ENCODE measurements at regions not wholly inside any gene's neighbourhood (a gene's known extent, or its start where the extent isn't known, plus 50 kb on each side); places are given as distances from the start of the nearest gene placed in this dataset.

GRCh38 chr6:43996618-43997344, 130.5 kb downstream of the MRPL14 start:
- no peak for DNase-seq (ENCODE audit: low read depth, low spot score)
- in situ Hi-C loops (cut with HindIII; ENCODE audit: low pct_unique_long_range_greater_than_20kb, low sequenced_read_pairs), result no loop called here

- no peak for DNase-seq (ENCODE audit: low read depth, low spot score)
- in situ Hi-C loops (cut with HindIII; ENCODE audit: low pct_unique_long_range_greater_than_20kb, low sequenced_read_pairs), result no loop called here
These were observed 132.1 kb downstream of the MRPL14 start for GRCh38 chr6:43995137-43995536.

- in situ Hi-C loops (cut with HindIII; ENCODE audit: low pct_unique_long_range_greater_than_20kb, low sequenced_read_pairs), result no loop called here
- DNase-seq (ENCODE audit: low read depth, low spot score), result no peak
These were observed 133.2 kb downstream of the MRPL14 start for GRCh38 chr6:43993881-43994523.

GRCh38 chr6:43992783-43993644, 134.2 kb downstream of the MRPL14 start:
- in situ Hi-C loops (cut with HindIII; ENCODE audit: low pct_unique_long_range_greater_than_20kb, low sequenced_read_pairs), result no loop called here

GRCh38 chr6:43992126-43992663, 135.1 kb downstream of the MRPL14 start:
- in situ Hi-C loops (cut with HindIII; ENCODE audit: low pct_unique_long_range_greater_than_20kb, low sequenced_read_pairs), result no loop called here
- DNase-seq (ENCODE audit: low read depth, low spot score), result no peak

More at GRCh38 chr6:43992783-43993644, 134.2 kb downstream of the MRPL14 start:
- no peak for DNase-seq (ENCODE audit: low read depth, low spot score)

- no peak for DNase-seq (ENCODE audit: low read depth, low spot score)
- in situ Hi-C loops (cut with HindIII; ENCODE audit: low pct_unique_long_range_greater_than_20kb, low sequenced_read_pairs), result no loop called here
These were observed 136.3 kb downstream of the MRPL14 start for GRCh38 chr6:43990627-43991619.

GRCh38 chr6:43990275-43990626, 137.0 kb downstream of the MRPL14 start:
- DNase-seq (ENCODE audit: low read depth, low spot score), result no peak
- in situ Hi-C loops (cut with HindIII; ENCODE audit: low pct_unique_long_range_greater_than_20kb, low sequenced_read_pairs), result no loop called here

GRCh38 chr6:43989581-43990146, 137.6 kb downstream of the MRPL14 start:
- DNase-seq (ENCODE audit: low read depth, low spot score), result no peak
- in situ Hi-C loops (cut with HindIII; ENCODE audit: low pct_unique_long_range_greater_than_20kb, low sequenced_read_pairs), result no loop called here

GRCh38 chr6:43988801-43989200, 138.5 kb downstream of the MRPL14 start:
- in situ Hi-C loops (cut with HindIII; ENCODE audit: low pct_unique_long_range_greater_than_20kb, low sequenced_read_pairs), result no loop called here
- DNase-seq (ENCODE audit: low read depth, low spot score), result no peak

- in situ Hi-C loops (cut with HindIII; ENCODE audit: low pct_unique_long_range_greater_than_20kb, low sequenced_read_pairs), result no loop called here
- no peak for DNase-seq (ENCODE audit: low read depth, low spot score)
These were observed 139.3 kb downstream of the MRPL14 start for GRCh38 chr6:43987838-43988439.

- no peak for DNase-seq (ENCODE audit: low read depth, low spot score)
- in situ Hi-C loops (cut with HindIII; ENCODE audit: low pct_unique_long_range_greater_than_20kb, low sequenced_read_pairs), result no loop called here
These were observed 141.0 kb downstream of the MRPL14 start for GRCh38 chr6:43986177-43986825.

- no peak for DNase-seq (ENCODE audit: low read depth, low spot score)
- in situ Hi-C loops (cut with HindIII; ENCODE audit: low pct_unique_long_range_greater_than_20kb, low sequenced_read_pairs), result no loop called here
These were observed 141.9 kb downstream of the MRPL14 start for GRCh38 chr6:43985329-43985728.

- no peak for DNase-seq (ENCODE audit: low read depth, low spot score)
These were observed 142.6 kb downstream of the MRPL14 start for GRCh38 chr6:43984442-43985321.

GRCh38 chr6:43983632-43984031, 143.6 kb downstream of the MRPL14 start:
- no peak for DNase-seq (ENCODE audit: low read depth, low spot score)
- in situ Hi-C loops (cut with HindIII; ENCODE audit: low pct_unique_long_range_greater_than_20kb, low sequenced_read_pairs), result no loop called here

More at GRCh38 chr6:43984442-43985321, 142.6 kb downstream of the MRPL14 start:
- in situ Hi-C loops (cut with HindIII; ENCODE audit: low pct_unique_long_range_greater_than_20kb, low sequenced_read_pairs), result no loop called here

- DNase-seq (ENCODE audit: low read depth, low spot score), result no peak
- in situ Hi-C loops (cut with HindIII; ENCODE audit: low pct_unique_long_range_greater_than_20kb, low sequenced_read_pairs), result no loop called here
These were observed 144.1 kb downstream of the MRPL14 start for GRCh38 chr6:43983191-43983590.

All from SK-MEL-5 (cell line).